Activated B cell treated with CpG ODN at 0.5 μM for 24 hours (primary cell): ENCODE measurements at regions not wholly inside any gene's neighbourhood (a gene's known extent, or its start where the extent isn't known, plus 50 kb on each side); places are given as distances from the start of the nearest gene placed in this dataset.

Experiments
- ATAC-seq: fragments of 200-7000 bp; cut with Tn5 transposase; one replicate; pipeline ENCODE4 v1.10.0; 2021; ENCODE audit warnings: low read depth, mild to moderate bottlenecking, moderate library complexity
- CTCF ChIA-PET: fragments of 350-600 bp; sonication (Branson Sonifier 250); formaldehyde crosslinking; loops from one replicate; lab custom pipeline; 2021; ENCODE audit warnings: antibody characterized with exemption; lab: Charles Lee
- POLR2A ChIA-PET: fragments of 350-600 bp; sonication (Branson Sonifier 250); formaldehyde crosslinking; loops from one replicate; lab custom pipeline; 2021; ENCODE audit warnings: antibody characterized with exemption; lab: Charles Lee
- DNase-seq: peaks from one replicate; pipeline ENCODE4 v3.0.0; 2022
- H3K27ac Mint-ChIP-seq: one replicate; pipeline ENCODE4 v1.8.0; 2020; ENCODE audit warnings: mixed read lengths
- H3K27me3 Mint-ChIP-seq: one replicate; pipeline ENCODE4 v1.8.0; 2021; ENCODE audit warnings: mixed read lengths
- H3K36me3 Mint-ChIP-seq: one replicate; pipeline ENCODE4 v1.8.0; 2021; ENCODE audit warnings: low read depth, mixed read lengths
- H3K4me1 Mint-ChIP-seq: one replicate; pipeline ENCODE4 v1.8.0; 2021; ENCODE audit warnings: mixed read lengths
- H3K4me3 Mint-ChIP-seq: one replicate; pipeline ENCODE4 v1.8.0; 2020; ENCODE audit warnings: mild to moderate bottlenecking, mixed read lengths
- H3K9me3 Mint-ChIP-seq: one replicate; pipeline ENCODE4 v1.8.0; 2020; ENCODE audit warnings: mixed read lengths
- CTCF ChIP-seq: fragments of 200-600 bp; IDR thresholded peaks from one replicate; pipeline ENCODE4 v1.8.0; 2022; ENCODE audit warnings: antibody characterized with exemption, mild to moderate bottlenecking
- intact Hi-C: fragments of 100-400 bp; cut with micrococcal nuclease; formaldehyde crosslinking; loops from one replicate; pipeline ENCODE4 v1.15.1; 2024

- POLR2A ChIA-PET = no interaction called here
- Mint-ChIP-seq H3K9me3 (no peaks in the 10 kb centered on the region), H3K27me3 (no peaks in the 10 kb centered on the region), H3K27ac (no peak overlapping the region), H3K36me3 (no peaks in the 10 kb centered on the region), H3K4me1 (no peaks in the 10 kb centered on the region), H3K4me3 (no peak overlapping the region)
- intact Hi-C loops = no loop called here
- CTCF ChIA-PET = no interaction called here
- ATAC-seq (no peak), DNase-seq (no peak)
- TF ChIP-seq CTCF = no peak
Observed at GRCh38 chr17:71149607-71150006, 971.2 kb upstream of the SOX9 start.

- POLR2A ChIA-PET = no interaction called here
- Mint-ChIP-seq H3K4me3 (no peak overlapping the region), H3K4me1 (no peaks in the 10 kb centered on the region), H3K27me3 (no peaks in the 10 kb centered on the region), H3K9me3 (no peaks in the 10 kb centered on the region), H3K27ac (no peak overlapping the region), H3K36me3 (no peaks in the 10 kb centered on the region)
- no peak for ATAC-seq
- no peak for DNase-seq
- no peak for TF ChIP-seq CTCF
- intact Hi-C loops = no loop called here
- CTCF ChIA-PET = no interaction called here
Observed at GRCh38 chr17:71157297-71157696, 963.5 kb upstream of the SOX9 start.

- no peaks in the 10 kb centered on the region for H3K9me3 Mint-ChIP-seq
- H3K27me3 Mint-ChIP-seq = no peaks in the 10 kb centered on the region
- CTCF ChIA-PET = no interaction called here
- no peak for TF ChIP-seq CTCF
- DNase-seq (no peak), ATAC-seq (no peak)
- no peak overlapping the region for H3K27ac Mint-ChIP-seq
- no peak overlapping the region for H3K4me3 Mint-ChIP-seq
- intact Hi-C loops = no loop called here
- no peaks in the 10 kb centered on the region for H3K36me3 Mint-ChIP-seq
- POLR2A ChIA-PET = no interaction called here
- H3K4me1 Mint-ChIP-seq = no peaks in the 10 kb centered on the region
Observed at GRCh38 chr17:71158437-71158836, 962.4 kb upstream of the SOX9 start.

- CTCF ChIA-PET = no interaction called here
- no peak for DNase-seq
- H3K4me3 Mint-ChIP-seq = no peak overlapping the region
- POLR2A ChIA-PET = no interaction called here
- ATAC-seq = no peak
- no peak overlapping the region for H3K27ac Mint-ChIP-seq
- H3K36me3 Mint-ChIP-seq = no peaks in the 10 kb centered on the region
- peaks cover 4% of the 10 kb centered on the region for H3K9me3 Mint-ChIP-seq
- no peaks in the 10 kb centered on the region for H3K27me3 Mint-ChIP-seq
- intact Hi-C loops = no loop called here
- no peaks in the 10 kb centered on the region for H3K4me1 Mint-ChIP-seq
- no peak for TF ChIP-seq CTCF
Observed at GRCh38 chr17:71163121-71163812, 957.6 kb upstream of the SOX9 start.

GRCh38 chr17:71163813-71164122 lies 957.1 kb upstream of the SOX9 start:
- no peak for TF ChIP-seq CTCF
- DNase-seq = no peak
- Mint-ChIP-seq H3K4me3 (no peak overlapping the region), H3K9me3 (peaks cover 4% of the 10 kb centered on the region), H3K4me1 (no peaks in the 10 kb centered on the region), H3K27ac (no peak overlapping the region), H3K27me3 (no peaks in the 10 kb centered on the region), H3K36me3 (no peaks in the 10 kb centered on the region)
- no peak for ATAC-seq
- CTCF ChIA-PET = no interaction called here
- POLR2A ChIA-PET = no interaction called here
- intact Hi-C loops = no loop called here
